ENCODE measurements at regions not wholly inside any gene's neighbourhood (a gene's known extent, or its start where the extent isn't known, plus 50 kb on each side); places are given as distances from the start of the nearest gene placed in this dataset.
A peak's percentile ranks its signal among the peaks of the same experiment; 100 is the strongest.

GRCh38 chr18:76149284-76149683, 345.8 kb downstream of the ZNF516 start:
- H3K36me3 Mint-ChIP-seq (ENCODE audit: low read depth): no peaks in the 10 kb centered on the region; the same call in 2 of the 3 replicates
- H3K27ac ChIP-seq (ENCODE audit: low read depth): no peak overlapping the region
- H2AFZ ChIP-seq: no peak overlapping the region
- TF ChIP-seq CTCF (conservative IDR thresholded peaks at IDR 0.05; ENCODE audit: low read depth in 2 of 2): no peak
- H3F3A ChIP-seq (replicated peaks; ENCODE audit: low read depth): no peaks in the 10 kb centered on the region
- peaks cover 18% of the 10 kb centered on the region for H3K4me1 ChIP-seq (ENCODE audit: insufficient read depth)
- H3K4me3 ChIP-seq: no peak overlapping the region
- DNase-seq (ENCODE audit: low spot score) (no peak), ATAC-seq (no peak)
- no peak overlapping the region for H3K27ac Mint-ChIP-seq
- no peaks in the 10 kb centered on the region for H4K20me1 ChIP-seq (replicated peaks; ENCODE audit: insufficient read depth)
- no peaks in the 10 kb centered on the region; the same call in 1 of the 3 replicates for H3K9me3 Mint-ChIP-seq
- H3K27me3 ChIP-seq (ENCODE audit: insufficient read depth): no peaks in the 10 kb centered on the region
- peaks cover 33% of the 10 kb centered on the region for H3K4me1 Mint-ChIP-seq
- no peaks in the 10 kb centered on the region for H3K79me2 ChIP-seq (replicated peaks; ENCODE audit: insufficient read depth)
- H3K27me3 Mint-ChIP-seq (ENCODE audit: insufficient read depth, low read depth, poor library complexity): peaks cover 1% of the 10 kb centered on the region
- H3K36me3 ChIP-seq (ENCODE audit: insufficient read depth): no peaks in the 10 kb centered on the region
- H3K4me2 ChIP-seq: no peak overlapping the region
- peaks cover 15% of the 10 kb centered on the region for H3K9me2 ChIP-seq (ENCODE audit: insufficient read depth)
- no peak overlapping the region for H3K4me3 Mint-ChIP-seq

GRCh38 chr18:76145521-76146376, 349.3 kb downstream of the ZNF516 start:
- no peaks in the 10 kb centered on the region for H3K27me3 Mint-ChIP-seq (ENCODE audit: insufficient read depth, low read depth, poor library complexity)
- H3K27ac Mint-ChIP-seq: no peak overlapping the region
- DNase-seq (ENCODE audit: low spot score): no peak
- TF ChIP-seq ZNF462 (CRISPR knock-in tag; IDR thresholded peaks at IDR 0.05) (no peak), CREB1 (CRISPR knock-in tag; IDR thresholded peaks at IDR 0.05; ENCODE audit: low read depth) (no peak), EZH2phosphoT487 (IDR thresholded peaks at IDR 0.05; ENCODE audit: unreplicated experiment) (no peak), STAT1 (IDR thresholded peaks at IDR 0.05; ENCODE audit: unreplicated experiment) (no peak), NANOG (IDR thresholded peaks at IDR 0.05; ENCODE audit: borderline replicate concordance) (no peak), ZNF331 (CRISPR knock-in tag; IDR thresholded peaks at IDR 0.05; ENCODE audit: low read depth) (no peak), ZNF114 (CRISPR knock-in tag; IDR thresholded peaks at IDR 0.05) (no peak), CTCF (conservative IDR thresholded peaks at IDR 0.05; ENCODE audit: low read depth in 2 of 2) (no peak), JUNB (IDR thresholded peaks at IDR 0.05; ENCODE audit: unreplicated experiment) (no peak)

More at GRCh38 chr18:76145521-76146376, 349.3 kb downstream of the ZNF516 start:
- peaks cover 13% of the 10 kb centered on the region; the same call in 1 of the 2 replicates for H3K9me2 ChIP-seq (ENCODE audit: insufficient read depth)
- Mint-ChIP-seq H3K4me3 (no peak overlapping the region), H3K4me1 (peaks cover 26% of the 10 kb centered on the region), H3K9me3 (no peaks in the 10 kb centered on the region; the same call in 2 of the 3 replicates), H3K36me3 (ENCODE audit: low read depth) (no peaks in the 10 kb centered on the region)
- peaks cover 18% of the 10 kb centered on the region for H3K4me1 ChIP-seq (ENCODE audit: insufficient read depth)
- no peaks in the 10 kb centered on the region for H3F3A ChIP-seq (replicated peaks; ENCODE audit: low read depth)
- no peaks in the 10 kb centered on the region for H3K36me3 ChIP-seq (ENCODE audit: insufficient read depth)
- no peak overlapping the region for H3K27ac ChIP-seq (ENCODE audit: low read depth)
- 0 out of 2 replicates have a peak overlapping the region, but pooled peaks have one; percentile 21 for H3K4me2 ChIP-seq
- H3K4me3 ChIP-seq: no peak overlapping the region
- H2AFZ ChIP-seq: peak overlapping the region; percentile 81; the same call in 1 of the 2 replicates
- H3K27me3 ChIP-seq (ENCODE audit: insufficient read depth): no peaks in the 10 kb centered on the region
- peak; percentile 54 for ATAC-seq
- no peaks in the 10 kb centered on the region for H3K79me2 ChIP-seq (replicated peaks; ENCODE audit: insufficient read depth)
- H4K20me1 ChIP-seq (replicated peaks; ENCODE audit: insufficient read depth): no peaks in the 10 kb centered on the region

All from GM23338 (cell line).